Mesenteric fat pad (tissue), 1 donor: ENCODE measurements at regions not wholly inside any gene's neighbourhood (a gene's known extent, or its start where the extent isn't known, plus 50 kb on each side); places are given as distances from the start of the nearest gene placed in this dataset. TPM values are rescaled to one million over a fixed set of nuclear protein-coding genes. Genes with fewer than 3 reads are reported as not detected.

Source experiments
- DNase-seq: peaks from one replicate; pipeline ENCODE4 v3.0.0-alpha.2; 2020; ENCODE audit warnings: low spot score
- microRNA-seq: library from miRNA; unstranded; fragments of <30 nt; microRNA quantifications from one replicate; pipeline ENCODE4 v1.2.0, GENCODE V29; 2020; ENCODE audit warnings: borderline number of aligned reads
- donor health status: DM: yes; HTN: yes; CAD: no.

GRCh38 chr4:65834707-65835106 lies 164.4 kb upstream of the EPHA5 start:
- DNase-seq, result no peak

DNA sequence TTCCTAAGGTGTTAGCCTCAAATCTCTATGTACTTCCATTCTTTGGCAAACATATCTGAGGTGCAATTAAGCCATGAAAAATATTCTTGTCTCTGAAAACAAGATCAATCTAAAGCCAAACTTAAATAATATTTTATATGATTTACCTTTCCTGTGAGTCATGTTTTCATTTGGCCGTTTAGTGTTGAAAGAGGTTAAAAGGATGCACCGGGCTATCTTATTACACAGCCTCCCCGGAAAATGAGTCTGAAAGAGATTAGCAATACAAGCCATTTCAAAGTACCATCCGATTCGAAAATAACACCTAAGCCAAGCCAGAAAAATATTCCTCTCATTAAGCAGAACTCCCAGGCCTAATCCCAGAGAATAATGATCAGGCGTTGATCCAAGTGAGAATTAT lies 161.5 kb upstream of the EPHA5 start:
- DNase-seq, result no peak

DNA sequence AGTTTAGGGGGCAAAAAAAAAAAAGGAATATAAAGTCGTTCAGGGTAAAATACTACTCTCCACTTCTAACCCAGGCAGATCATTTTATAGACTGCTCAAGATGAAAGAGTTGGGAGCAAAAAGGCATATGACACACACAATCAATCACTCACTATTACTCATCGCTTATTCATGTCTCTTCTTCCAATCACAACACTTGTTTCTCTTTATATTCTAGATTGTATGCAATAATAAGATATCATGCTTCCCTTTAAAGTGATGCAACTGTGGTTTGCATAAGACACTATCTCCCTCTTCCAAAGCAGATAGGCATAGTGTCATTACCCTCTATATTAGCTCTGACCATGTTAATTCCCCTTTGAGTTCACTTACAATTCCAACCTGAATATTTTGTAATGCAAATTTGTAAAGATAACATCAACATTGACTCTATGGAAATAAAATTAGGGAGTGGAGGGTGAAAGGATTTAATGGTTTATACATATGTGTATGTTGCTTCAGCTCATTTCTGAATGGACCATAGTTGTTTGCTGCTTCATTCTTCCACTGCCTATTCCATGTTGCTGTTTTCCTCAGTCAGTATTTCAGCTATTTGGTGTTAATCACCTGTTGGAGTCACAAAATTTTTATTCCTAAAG lies 154.9 kb upstream of the EPHA5 start:
- no peak for DNase-seq

- DNase-seq, result no peak
Observed at GRCh38 chr4:65819192-65819591, 148.9 kb upstream of the EPHA5 start.

- no peak for DNase-seq
Observed at GRCh38 chr4:65805936-65806335, 135.6 kb upstream of the EPHA5 start.

DNA sequence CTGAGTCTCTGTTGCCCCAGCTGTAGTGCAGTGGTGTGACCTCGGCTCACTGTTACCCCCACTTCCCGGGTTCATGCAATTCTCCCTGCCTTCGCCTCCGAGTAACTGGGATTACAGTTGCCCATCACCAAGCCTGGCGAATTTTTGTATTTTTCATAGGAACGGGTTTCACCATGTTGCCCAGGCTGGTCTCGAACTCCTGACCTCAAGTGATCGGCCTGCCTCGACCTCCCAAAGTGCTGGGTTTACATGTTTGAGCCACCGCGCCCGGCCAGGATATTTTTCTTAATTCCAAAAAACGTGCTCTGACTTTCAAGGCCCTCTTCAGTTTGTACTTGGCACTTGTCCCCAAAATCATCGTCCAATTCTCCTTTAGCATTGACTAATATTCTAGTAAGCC lies 129.2 kb upstream of the EPHA5 start:
- no peak for DNase-seq

- no peak for DNase-seq
Observed at GRCh38 chr4:65798498-65799127, 128.3 kb upstream of the EPHA5 start.

- DNase-seq, result no peak
Observed at GRCh38 chr4:65791812-65792308, 121.6 kb upstream of the EPHA5 start.

DNA sequence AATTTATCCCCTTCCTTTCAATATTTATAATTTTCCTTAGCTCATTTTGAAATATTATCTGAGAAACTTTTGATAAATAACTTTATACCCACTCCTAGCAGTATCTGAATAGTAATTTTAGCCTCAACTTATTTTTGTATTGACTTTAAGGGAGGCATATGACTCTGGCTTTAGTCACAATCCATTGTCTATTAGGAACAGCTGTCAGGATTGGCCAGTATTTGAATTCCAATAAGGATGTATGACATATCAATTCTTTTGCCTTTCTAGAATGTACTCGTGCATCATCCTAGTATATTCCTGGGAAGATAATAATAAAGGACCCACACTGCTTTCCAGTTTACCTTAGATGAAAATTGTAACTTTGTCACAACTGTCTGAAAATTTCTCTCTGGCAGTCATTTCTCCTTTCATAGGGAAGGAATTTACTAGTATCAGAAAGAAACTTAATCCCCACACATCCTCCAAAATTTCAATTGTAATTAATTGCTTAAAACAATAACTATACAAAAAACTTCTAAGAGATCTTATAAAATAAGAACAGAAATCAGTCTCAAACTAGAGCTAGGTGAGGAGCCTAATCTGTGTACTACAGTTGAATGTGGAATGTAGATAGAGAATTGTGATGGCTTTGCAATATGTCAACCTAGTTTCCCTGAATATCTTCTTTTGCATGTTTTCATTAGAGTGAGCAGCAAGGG lies 121.0 kb upstream of the EPHA5 start:
- no peak for DNase-seq

DNA sequence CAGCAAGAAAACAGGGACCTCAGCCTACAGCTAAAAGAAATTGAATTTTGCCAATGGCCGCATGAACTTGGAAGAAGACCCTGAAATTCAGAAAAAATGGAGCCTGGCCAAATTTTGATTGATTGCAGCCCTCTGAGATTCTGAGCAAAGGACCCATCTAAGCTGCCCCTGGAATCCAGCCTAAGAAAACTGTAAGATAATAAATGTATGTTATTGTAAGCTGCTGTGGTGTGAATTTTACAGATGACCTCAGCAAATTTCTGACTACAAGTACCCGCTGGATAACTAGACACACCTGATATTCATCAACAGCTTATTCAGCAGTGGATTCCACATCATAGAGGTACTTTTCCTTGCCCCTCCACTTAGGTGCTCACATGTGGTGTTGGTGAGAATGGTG lies 119.5 kb upstream of the EPHA5 start:
- DNase-seq, result no peak

DNA sequence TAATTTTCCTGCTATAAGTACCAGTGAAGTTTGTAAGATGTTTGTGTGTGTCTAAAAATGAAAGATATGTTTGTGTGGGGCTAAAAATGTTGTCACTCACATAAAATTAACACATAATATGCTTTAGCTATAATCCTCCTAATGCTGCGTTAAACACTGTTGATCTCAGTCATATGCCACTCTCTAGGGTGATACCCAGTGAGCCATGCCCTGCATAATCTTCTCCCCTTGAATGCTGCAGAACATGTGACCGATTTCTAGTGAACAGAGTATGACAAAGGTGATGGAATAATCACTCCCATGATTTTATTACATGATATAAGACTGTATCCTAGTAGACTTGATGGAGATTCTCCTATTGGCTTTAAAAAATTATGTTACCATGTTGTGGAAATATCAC lies 119.1 kb upstream of the EPHA5 start:
- DNase-seq, result no peak

DNA sequence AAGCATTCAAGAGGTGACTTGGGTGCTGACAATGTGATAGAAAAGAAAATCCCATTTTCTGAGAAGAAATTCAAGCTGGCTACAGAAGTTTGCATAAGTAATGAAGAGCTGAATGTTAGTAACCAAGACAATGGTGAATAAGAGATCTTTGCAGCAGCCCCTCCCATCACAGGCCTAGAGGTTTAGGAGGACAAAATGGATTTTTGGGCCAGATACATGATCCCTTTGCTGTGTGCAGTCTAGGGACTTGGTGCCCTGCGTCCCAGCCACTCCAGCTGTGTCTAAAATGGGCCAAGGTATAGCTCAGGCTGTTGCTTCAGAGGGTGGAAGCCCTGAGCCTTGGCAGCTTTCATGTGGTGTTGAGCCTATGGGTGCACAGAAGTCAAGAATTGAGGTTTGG lies 107.0 kb upstream of the EPHA5 start:
- DNase-seq, result no peak

- no peak for DNase-seq
Observed at GRCh38 chr4:65773636-65774035, 103.3 kb upstream of the EPHA5 start.

GRCh38 chr4:65747386-65747785 lies 77.1 kb upstream of the EPHA5 start:
- no peak for DNase-seq

GRCh38 chr4:65738134-65738533 lies 67.8 kb upstream of the EPHA5 start:
- DNase-seq, result no peak

GRCh38 chr4:65737672-65738071 lies 67.4 kb upstream of the EPHA5 start:
- DNase-seq, result no peak

- DNase-seq, result no peak
Observed at GRCh38 chr4:65724973-65725372, 54.7 kb upstream of the EPHA5 start.

Small RNA genes lying in the stretch of these regions (microRNA-seq; reads per million reads assigned to microRNA genes)
- gene MIR1269A, result not detected
